Keratinocyte (primary cell): ENCODE measurements at regions not wholly inside any gene's neighbourhood (a gene's known extent, or its start where the extent isn't known, plus 50 kb on each side); places are given as distances from the start of the nearest gene placed in this dataset.

Experiments
- DNase-seq: peaks from one replicate; pipeline ENCODE4 v3.0.0-alpha.2; 2011; ENCODE audit warnings: low read depth, missing footprints, low spot score
- FAIRE-seq: peaks from 2 replicates; lab custom pipeline; 2011; peaks lifted over from hg19 to GRCh38; lab: Jason Lieb, UNC
- H2AFZ ChIP-seq: 2 replicates; pipeline ENCODE4 v1.6.0; 2012; ENCODE audit warnings: low read length, control low read depth, inconsistent platforms; ENCODE audit not compliant: control insufficient read depth
- H3K27ac ChIP-seq: 2 replicates; pipeline ENCODE4 v1.5.1; 2011; ENCODE audit warnings: low read length; ENCODE audit not compliant: control insufficient read depth, insufficient read depth
- H3K27me3 ChIP-seq: 3 replicates; pipeline ENCODE4 v1.6.0; 2011; ENCODE audit warnings: low read length; ENCODE audit not compliant: control insufficient read depth, insufficient read depth; ENCODE audit errors: extremely low read depth
- H3K36me3 ChIP-seq, 2 experiments: 2 replicates in 1 of 2; 3 replicates in 1 of 2; pipeline ENCODE4 v1.5.1; 2011; ENCODE audit warnings: low read length in 2 of 2, mild to moderate bottlenecking in 1 of 2; ENCODE audit not compliant: control insufficient read depth in 2 of 2, insufficient read depth in 2 of 2; ENCODE audit errors: extremely low read depth in 1 of 2
- H3K4me1 ChIP-seq: 3 replicates; pipeline ENCODE4 v1.5.1; 2011; ENCODE audit warnings: low read length; ENCODE audit not compliant: control insufficient read depth, insufficient read depth; ENCODE audit errors: extremely low read depth
- H3K4me2 ChIP-seq: 3 replicates; pipeline ENCODE4 v1.6.0; 2011; ENCODE audit warnings: low read depth, low read length; ENCODE audit not compliant: control insufficient read depth, insufficient read depth; ENCODE audit errors: extremely low read depth
- H3K4me3 ChIP-seq, 3 experiments: fragments of 200-600 bp in 1 of 3; sonication (generic) in 1 of 3; 2 replicates in 2 of 3; 3 replicates in 1 of 3; pipeline ENCODE4 v1.5.1; 2011 to 2016; ENCODE audit warnings: low read length in 3 of 3, mild to moderate bottlenecking in 3 of 3, control low read depth in 2 of 3, inconsistent platforms in 1 of 3, low read depth in 1 of 3, mixed read lengths in 1 of 3, mixed run types in 1 of 3, moderate library complexity in 1 of 3; ENCODE audit not compliant: control insufficient read depth in 2 of 3, insufficient read depth in 2 of 3; ENCODE audit errors: extremely low read depth in 1 of 3
- H3K79me2 ChIP-seq: 2 replicates; pipeline ENCODE4 v1.6.0; 2012; ENCODE audit warnings: low read length; ENCODE audit not compliant: control insufficient read depth, insufficient read depth
- H3K9ac ChIP-seq: 3 replicates; pipeline ENCODE4 v1.6.0; 2011; ENCODE audit warnings: low read length; ENCODE audit not compliant: control insufficient read depth, insufficient read depth; ENCODE audit errors: extremely low read depth
- H3K9me1 ChIP-seq: 3 replicates; pipeline ENCODE4 v1.6.0; 2011; ENCODE audit warnings: low read length; ENCODE audit not compliant: control insufficient read depth, insufficient read depth; ENCODE audit errors: extremely low read depth
- H3K9me3 ChIP-seq: 2 replicates; pipeline ENCODE4 v1.5.1; 2012; ENCODE audit warnings: low read depth, low read length; ENCODE audit not compliant: control insufficient read depth
- H4K20me1 ChIP-seq: 3 replicates; pipeline ENCODE4 v1.6.0; 2011; ENCODE audit warnings: low read length; ENCODE audit not compliant: control insufficient read depth, insufficient read depth; ENCODE audit errors: extremely low read depth
- EZH2 ChIP-seq: IDR thresholded peaks from one replicate; pipeline ENCODE4 v1.6.1; 2012; ENCODE audit warnings: inconsistent platforms, mild to moderate bottlenecking, low read length, moderate library complexity
- dilution Hi-C: fragments of 300-500 bp; cut with MboI; formaldehyde crosslinking; loops from one replicate; pipeline ENCODE4 v1.7.0; 2020; ENCODE audit warnings: low sequenced_read_pairs; ENCODE audit not compliant: extremely low pct_ligation_motif_present
- TF ChIP-seq, protein P1 (sequence below), 3 experiments: IDR thresholded peaks in 1 of 3; conservative IDR thresholded peaks in 1 of 3; optimal IDR thresholded peaks in 1 of 3; 2 replicates in 2 of 3; 3 replicates in 1 of 3; pipeline versions ENCODE3 to v1.5.1; 2011; ENCODE audit warnings: low read length in 3 of 3, mild to moderate bottlenecking in 3 of 3, moderate library complexity in 2 of 3, control low read depth in 1 of 3, inconsistent platforms in 1 of 3; ENCODE audit not compliant: insufficient read depth in 2 of 3; ENCODE audit errors: extremely low read depth in 1 of 3

DNA sequence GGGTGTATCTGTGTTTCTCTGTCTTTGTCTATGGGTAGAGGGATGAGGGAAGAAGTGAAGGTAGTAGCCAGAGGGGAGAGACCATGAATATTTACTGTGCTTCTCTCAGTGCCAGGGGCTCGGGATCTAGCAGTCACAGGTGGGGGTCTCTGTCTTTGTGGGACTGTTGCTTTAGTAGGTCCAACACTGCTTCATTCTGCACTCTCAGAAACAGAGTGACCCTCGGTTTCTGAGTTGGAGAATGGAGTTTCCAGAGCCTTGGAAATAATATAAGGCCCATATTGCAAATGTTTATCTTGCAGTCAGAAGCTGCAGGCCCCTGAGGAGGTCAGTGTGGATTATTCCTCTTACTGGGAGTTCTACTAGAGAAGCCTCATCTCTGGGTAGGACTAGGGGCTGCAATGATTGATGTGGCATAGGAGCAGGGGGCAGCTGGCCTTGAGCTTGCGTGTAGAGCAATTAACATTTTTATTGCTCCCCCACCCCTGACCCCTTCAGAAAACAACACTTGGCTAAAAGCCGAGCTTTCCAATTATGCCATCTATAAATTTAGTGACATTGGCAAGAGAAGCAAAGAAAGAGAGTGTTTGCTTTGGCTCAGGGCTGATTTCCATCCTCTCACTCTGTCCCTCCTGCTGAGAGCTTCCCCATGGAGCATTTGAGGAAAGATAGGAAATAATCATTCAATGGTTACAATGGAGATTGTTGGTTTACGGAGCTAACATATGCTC is 55.0 kb upstream of the TRPC7 start:
- FAIRE-seq (no peak), DNase-seq (no peak)
- dilution Hi-C loops, result no loop called here
- Histone ChIP-seq H3K9ac (no peak overlapping the region), H3K4me2 (no peak overlapping the region), H3K27ac (no peak overlapping the region), H3K4me1 (no peaks in the 10 kb centered on the region), H3K4me3 (no peak overlapping the region), H3K79me2 (no peaks in the 10 kb centered on the region), H3K9me3 (no peaks in the 10 kb centered on the region), H4K20me1 (no peaks in the 10 kb centered on the region), H3K9me1 (no peaks in the 10 kb centered on the region), H2AFZ (no peak overlapping the region), H3K36me3 (no peaks in the 10 kb centered on the region), H3K27me3 (no peaks in the 10 kb centered on the region)
- TF ChIP-seq, protein P1, sequence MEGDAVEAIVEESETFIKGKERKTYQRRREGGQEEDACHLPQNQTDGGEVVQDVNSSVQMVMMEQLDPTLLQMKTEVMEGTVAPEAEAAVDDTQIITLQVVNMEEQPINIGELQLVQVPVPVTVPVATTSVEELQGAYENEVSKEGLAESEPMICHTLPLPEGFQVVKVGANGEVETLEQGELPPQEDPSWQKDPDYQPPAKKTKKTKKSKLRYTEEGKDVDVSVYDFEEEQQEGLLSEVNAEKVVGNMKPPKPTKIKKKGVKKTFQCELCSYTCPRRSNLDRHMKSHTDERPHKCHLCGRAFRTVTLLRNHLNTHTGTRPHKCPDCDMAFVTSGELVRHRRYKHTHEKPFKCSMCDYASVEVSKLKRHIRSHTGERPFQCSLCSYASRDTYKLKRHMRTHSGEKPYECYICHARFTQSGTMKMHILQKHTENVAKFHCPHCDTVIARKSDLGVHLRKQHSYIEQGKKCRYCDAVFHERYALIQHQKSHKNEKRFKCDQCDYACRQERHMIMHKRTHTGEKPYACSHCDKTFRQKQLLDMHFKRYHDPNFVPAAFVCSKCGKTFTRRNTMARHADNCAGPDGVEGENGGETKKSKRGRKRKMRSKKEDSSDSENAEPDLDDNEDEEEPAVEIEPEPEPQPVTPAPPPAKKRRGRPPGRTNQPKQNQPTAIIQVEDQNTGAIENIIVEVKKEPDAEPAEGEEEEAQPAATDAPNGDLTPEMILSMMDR (optimal IDR thresholded peaks at IDR 0.05 in 1 of 3, IDR thresholded peaks at IDR 0.05 in 1 of 3, conservative IDR thresholded peaks at IDR 0.05 in 1 of 3; ENCODE audit: extremely low read depth in 1 of 3, insufficient read depth in 2 of 3, low read length in 3 of 3), result no peak

GRCh38 chr5:136418301-136418700 is 53.0 kb upstream of the TRPC7 start:
- Histone ChIP-seq H2AFZ (no peak overlapping the region), H3K4me2 (no peak overlapping the region), H3K4me1 (no peaks in the 10 kb centered on the region), H3K27ac (no peak overlapping the region), H3K36me3 (no peaks in the 10 kb centered on the region), H4K20me1 (no peaks in the 10 kb centered on the region), H3K4me3 (no peak overlapping the region), H3K9me1 (no peaks in the 10 kb centered on the region), H3K9ac (no peak overlapping the region), H3K79me2 (no peaks in the 10 kb centered on the region), H3K27me3 (no peaks in the 10 kb centered on the region), H3K9me3 (no peaks in the 10 kb centered on the region)
- TF ChIP-seq, protein P1 (optimal IDR thresholded peaks at IDR 0.05 in 1 of 3, IDR thresholded peaks at IDR 0.05 in 1 of 3, conservative IDR thresholded peaks at IDR 0.05 in 1 of 3; ENCODE audit: extremely low read depth in 1 of 3, insufficient read depth in 2 of 3, low read length in 3 of 3), result no peak
- no peak for TF ChIP-seq EZH2
- no peak for DNase-seq
- dilution Hi-C loops, result no loop called here
- no peak for FAIRE-seq
